GM12875 (cell line): ENCODE measurements at regions not wholly inside any gene's neighbourhood (a gene's known extent, or its start where the extent isn't known, plus 50 kb on each side); places are given as distances from the start of the nearest gene placed in this dataset.

Experiments
- H3K4me3 ChIP-seq: one replicate; pipeline ENCODE4 v1.5.1; 2011; ENCODE audit warnings: low read depth, low read length, control low read depth
- TF ChIP-seq, protein P1 (sequence below): IDR thresholded peaks from 2 replicates; pipeline ENCODE4 v1.5.1; 2011; ENCODE audit warnings: low read depth, mild to moderate bottlenecking, control low read depth, inconsistent platforms, low read length, moderate library complexity, borderline replicate concordance; ENCODE audit not compliant: insufficient read depth

DNA sequence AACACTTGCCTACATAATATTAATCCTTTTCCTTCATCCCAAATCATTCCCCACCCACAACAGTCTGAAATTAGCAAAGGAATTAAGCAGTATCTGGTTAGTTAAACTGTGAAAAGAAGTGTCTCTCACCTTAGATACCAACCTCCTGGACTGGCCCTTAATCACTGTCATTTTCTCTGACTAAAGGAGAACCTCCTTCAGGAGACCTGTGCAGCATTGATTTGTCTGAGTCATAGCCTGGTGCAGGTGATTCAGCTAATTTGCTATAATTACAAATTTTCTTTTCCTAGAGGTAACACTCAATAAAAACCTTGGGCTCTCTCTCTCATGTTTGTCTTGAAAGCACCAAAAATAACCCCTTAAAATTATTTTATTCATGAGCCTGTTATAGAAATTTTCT is 279.8 kb upstream of the SEMA6D start:
- H3K4me3 ChIP-seq = no peak overlapping the region
- TF ChIP-seq, protein P1, sequence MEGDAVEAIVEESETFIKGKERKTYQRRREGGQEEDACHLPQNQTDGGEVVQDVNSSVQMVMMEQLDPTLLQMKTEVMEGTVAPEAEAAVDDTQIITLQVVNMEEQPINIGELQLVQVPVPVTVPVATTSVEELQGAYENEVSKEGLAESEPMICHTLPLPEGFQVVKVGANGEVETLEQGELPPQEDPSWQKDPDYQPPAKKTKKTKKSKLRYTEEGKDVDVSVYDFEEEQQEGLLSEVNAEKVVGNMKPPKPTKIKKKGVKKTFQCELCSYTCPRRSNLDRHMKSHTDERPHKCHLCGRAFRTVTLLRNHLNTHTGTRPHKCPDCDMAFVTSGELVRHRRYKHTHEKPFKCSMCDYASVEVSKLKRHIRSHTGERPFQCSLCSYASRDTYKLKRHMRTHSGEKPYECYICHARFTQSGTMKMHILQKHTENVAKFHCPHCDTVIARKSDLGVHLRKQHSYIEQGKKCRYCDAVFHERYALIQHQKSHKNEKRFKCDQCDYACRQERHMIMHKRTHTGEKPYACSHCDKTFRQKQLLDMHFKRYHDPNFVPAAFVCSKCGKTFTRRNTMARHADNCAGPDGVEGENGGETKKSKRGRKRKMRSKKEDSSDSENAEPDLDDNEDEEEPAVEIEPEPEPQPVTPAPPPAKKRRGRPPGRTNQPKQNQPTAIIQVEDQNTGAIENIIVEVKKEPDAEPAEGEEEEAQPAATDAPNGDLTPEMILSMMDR = no peak

DNA sequence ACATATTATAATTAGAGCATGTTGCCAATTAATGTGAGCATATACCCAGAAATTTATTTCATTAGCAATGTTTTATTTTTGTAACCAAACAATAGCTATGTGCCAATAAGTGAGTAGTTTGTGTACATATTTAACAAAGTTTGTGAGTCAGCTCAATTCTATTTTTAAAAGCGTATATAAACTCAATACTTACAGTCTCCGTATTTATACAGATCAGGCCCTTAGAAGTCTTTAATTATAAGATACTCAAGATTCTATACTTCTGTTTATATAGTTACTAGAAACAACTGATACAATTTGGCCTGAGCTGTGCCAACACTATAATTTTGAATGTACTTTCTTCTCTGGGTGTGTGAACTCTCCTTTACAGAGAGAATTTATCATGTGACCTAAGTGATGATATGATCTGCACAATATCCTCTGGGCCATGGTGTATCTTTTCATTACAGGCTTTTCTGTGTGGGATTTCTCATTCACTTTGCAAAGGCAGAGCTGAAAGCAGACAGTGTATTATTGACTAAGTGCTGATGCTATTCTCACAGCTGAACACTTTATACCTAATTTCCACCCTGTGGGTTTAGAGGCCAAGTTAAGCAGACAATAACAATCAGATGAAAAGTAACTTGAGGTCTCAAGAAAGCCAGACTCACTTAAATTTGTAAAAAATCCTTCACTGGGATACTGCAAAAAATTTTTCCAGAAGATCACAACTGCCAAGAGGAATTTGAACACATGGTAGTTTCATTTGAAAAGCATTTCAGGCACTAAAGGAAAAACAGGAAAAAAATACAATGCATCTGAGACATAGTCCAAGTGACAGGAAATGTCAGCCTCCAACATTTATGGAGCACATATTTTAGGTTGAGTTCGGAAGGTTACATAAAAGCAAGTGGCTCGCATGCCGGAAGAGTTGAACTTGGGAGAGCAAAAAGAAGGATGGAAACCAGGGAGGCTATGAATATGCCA is 277.9 kb upstream of the SEMA6D start:
- TF ChIP-seq, protein P1 = no peak
- no peak overlapping the region for H3K4me3 ChIP-seq

DNA sequence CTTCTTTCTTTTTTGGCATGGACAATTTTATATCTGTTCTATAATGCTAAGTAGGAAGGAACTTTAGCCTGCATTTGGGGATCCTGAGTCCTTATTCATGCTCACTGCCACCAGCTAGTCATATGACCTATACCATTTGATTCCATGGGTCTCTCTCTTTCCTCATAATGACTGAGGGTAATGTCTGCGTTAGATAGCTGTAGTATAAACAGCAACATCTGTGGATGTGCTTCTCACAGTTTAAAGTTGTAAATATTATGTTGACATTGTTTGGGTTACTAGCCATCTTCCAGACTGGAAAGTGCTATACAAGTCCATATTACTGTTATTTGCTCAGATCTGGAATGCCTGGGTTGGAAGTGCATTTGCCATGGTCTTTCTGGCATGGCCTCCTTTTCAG is 274.9 kb upstream of the SEMA6D start:
- no peak overlapping the region for H3K4me3 ChIP-seq
- TF ChIP-seq, protein P1 = no peak

DNA sequence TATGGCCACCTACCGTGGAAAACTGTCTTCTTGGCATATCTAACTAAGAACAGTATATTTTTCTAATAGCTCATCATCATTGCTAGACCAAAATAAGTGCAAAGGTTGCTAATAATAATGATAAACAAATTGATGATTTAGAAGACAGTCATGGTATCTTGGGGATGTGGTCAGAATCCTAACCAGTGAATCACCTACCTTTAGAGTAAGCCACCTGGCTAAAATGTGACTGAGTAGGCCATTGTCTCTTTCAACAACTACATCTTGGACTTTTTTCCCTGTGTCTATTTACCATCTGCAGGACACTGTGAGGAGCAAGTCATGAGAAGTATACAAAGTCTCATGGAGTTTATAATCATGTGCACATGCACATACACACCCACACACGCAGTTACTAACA is 273.5 kb upstream of the SEMA6D start:
- TF ChIP-seq, protein P1 = no peak
- H3K4me3 ChIP-seq = no peak overlapping the region

DNA sequence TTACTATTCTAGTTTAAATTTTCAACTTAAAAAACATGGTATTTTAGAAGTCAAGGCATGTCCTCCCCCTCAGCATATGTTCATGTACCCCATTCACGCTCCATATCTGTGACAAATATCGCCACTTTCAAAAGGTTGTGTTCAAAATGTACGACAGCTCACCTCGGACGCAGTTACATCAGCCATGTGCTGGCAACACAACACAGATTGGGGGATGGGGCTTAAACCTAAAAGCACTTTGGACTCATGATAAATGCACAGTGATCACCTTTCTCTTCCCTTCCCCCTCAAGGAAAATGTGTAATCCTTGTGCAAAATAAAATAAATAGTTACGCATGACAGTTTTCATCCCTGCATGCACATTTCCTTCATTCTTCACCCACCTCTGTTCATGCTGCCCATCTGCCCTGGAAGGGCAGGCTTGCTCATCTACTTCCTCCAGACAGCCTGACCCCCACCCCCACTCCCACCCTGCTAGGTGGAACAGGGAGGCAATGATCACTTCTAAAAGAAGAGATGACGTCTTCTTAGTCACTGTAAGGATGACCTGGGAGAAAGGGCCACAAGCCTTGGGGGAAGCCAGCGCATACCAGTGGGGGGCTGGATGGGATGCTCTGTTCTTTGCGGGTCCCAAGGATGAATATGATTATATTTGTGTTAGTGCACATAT is 271.4 kb upstream of the SEMA6D start:
- no peak overlapping the region for H3K4me3 ChIP-seq
- TF ChIP-seq, protein P1 = no peak

DNA sequence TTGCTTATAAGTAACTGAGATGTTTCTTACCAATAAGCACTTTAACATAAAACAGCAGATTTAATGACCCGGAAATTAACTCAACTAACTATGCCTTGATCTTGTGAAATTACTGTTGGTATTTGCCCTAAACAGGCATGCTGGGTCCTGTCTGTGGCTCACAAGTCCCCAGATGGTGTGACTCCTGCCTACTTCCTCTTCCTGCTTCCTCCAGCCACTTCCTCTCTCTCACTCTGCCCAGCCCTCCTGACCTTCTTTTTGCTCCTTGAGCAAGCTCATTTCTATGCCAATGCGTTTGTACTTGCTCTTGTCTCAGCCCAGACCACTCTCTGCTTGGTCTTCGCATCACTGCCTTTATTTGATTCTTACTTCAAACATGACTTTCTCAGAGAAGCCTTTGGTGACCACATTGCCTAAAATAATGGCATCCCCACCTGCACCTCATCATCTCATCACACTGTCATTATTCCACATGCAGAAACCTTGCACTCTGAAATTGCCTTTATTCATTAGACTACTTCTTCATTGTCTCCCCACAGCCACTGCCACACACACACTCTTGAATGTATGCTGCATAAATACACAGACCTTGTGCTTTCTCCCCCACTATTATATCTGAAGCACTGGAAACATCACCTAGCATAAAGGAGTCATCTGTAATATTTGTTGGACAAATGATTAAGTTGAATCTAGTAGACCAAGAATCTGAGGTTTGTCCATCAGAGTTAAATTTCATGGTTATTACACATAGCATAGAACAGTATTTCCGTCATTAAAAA is 256.3 kb upstream of the SEMA6D start:
- H3K4me3 ChIP-seq = no peak overlapping the region
- TF ChIP-seq, protein P1 = no peak
